IPS-NIHi7 (cell line): ENCODE measurements at regions not wholly inside any gene's neighbourhood (a gene's known extent, or its start where the extent isn't known, plus 50 kb on each side); places are given as distances from the start of the nearest gene placed in this dataset.
"Not testable (repeated sequence)": the region's sequence is repeated elsewhere in the genome, so short reads cannot be mapped to it uniquely, and the experiment has no call there.

Source experiments
- DNase-seq: peaks from one replicate; pipeline ENCODE4 v3.0.0; 2012; ENCODE audit warnings: mixed read lengths; ENCODE audit errors: extremely low spot score

- DNase-seq: no peak
These were observed 192.4 kb downstream of the ANXA1 start for GRCh38 chr9:73344060-73344459.

- DNase-seq: no peak
These were observed 195.5 kb downstream of the ANXA1 start for GRCh38 chr9:73347123-73347522.

DNA sequence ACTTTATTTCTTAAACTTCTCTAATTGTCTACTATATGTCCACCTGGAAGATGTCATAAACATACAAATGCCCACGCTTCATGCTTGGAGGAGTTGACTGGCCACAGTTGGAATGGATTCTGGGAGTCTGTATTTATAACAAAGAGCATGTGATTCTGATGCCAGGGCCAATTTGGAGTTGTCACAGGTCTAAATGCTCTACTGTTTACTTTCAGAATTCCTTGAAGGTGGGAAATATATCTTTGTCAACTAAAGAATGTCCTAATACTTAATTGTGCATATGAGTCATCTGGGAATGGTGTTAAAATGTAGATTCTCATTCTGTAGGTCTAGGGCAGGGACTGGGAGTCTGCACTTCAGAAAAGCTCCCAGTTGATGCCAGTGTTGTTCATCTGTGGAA, 196.1 kb downstream of the ANXA1 start:
- no peak for DNase-seq

DNA sequence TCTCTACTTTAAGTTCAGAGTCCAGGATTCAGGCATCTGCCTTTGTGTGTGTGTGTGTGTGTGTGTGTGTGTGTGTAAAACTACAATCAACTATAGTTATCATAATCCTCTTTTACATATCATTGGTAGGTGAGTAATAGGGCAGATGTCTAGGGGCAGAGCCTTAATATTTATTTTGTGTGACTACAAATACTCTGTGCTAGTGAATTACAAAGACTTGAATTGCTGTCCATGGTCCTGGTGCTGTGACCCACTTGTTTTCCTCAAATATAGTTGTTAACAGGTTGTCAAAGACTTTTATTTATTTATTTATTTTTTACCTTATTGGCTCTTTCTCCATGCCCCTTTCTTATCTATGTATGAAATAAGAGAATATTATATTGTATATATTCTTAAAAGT, 196.8 kb downstream of the ANXA1 start:
- DNase-seq: peak; percentile 15

DNA sequence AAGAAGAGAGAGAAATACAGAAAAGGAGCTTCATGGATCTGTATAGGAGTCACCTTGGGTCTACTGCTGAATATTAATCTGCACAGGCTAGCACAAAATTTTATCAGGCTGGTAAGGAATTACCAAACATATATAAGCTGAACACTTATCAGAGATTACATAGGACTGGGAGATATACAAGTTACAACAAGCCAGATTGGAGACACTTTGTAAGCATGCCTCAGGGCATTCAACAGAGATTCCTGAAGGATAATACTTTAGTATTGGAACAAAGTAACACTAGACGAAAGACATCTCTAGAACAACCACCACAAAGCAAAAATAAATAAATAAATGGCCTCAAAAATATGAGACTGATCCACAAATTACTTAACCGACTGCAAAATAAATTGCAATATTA, 197.8 kb downstream of the ANXA1 start:
- no peak for DNase-seq

GRCh38 chr9:73357607-73358006, 205.9 kb downstream of the ANXA1 start:
- no peak for DNase-seq

- no peak for DNase-seq
These were observed 218.4 kb downstream of the ANXA1 start for GRCh38 chr9:73370053-73370452.

DNA sequence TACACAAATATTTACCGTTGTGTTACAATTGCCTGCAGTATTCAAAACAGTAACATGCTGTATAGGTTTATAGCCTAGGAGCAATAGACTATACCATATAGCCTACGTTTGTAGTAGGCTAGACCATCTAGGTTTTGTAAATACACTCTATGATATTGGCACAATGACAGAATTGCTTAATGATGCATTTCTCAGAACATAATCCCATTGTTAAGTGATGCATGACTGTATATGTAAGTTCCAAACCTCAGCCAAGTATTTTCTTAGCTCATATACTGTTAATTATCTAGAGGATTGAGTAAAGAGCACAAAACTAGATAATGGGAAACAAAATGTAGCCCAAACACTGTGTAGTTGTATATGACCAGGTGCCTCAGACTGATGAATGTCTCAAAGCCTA, 220.1 kb downstream of the ANXA1 start:
- DNase-seq: no peak

GRCh38 chr9:73380411-73380810, 228.7 kb downstream of the ANXA1 start:
- no peak for DNase-seq

- no peak for DNase-seq
These were observed 250.7 kb downstream of the ANXA1 start for GRCh38 chr9:73402081-73403028.

GRCh38 chr9:73411494-73411893, 259.8 kb downstream of the ANXA1 start:
- DNase-seq: no peak

- DNase-seq: no peak
These were observed 261.2 kb downstream of the ANXA1 start for GRCh38 chr9:73412874-73413273.

GRCh38 chr9:73423891-73424290, 272.2 kb downstream of the ANXA1 start:
- DNase-seq: no peak

GRCh38 chr9:73426269-73426668, 274.6 kb downstream of the ANXA1 start:
- no peak for DNase-seq

GRCh38 chr9:73434826-73435225, 283.2 kb downstream of the ANXA1 start:
- no peak for DNase-seq

GRCh38 chr9:73437758-73438157, 286.1 kb downstream of the ANXA1 start:
- DNase-seq: no peak

DNA sequence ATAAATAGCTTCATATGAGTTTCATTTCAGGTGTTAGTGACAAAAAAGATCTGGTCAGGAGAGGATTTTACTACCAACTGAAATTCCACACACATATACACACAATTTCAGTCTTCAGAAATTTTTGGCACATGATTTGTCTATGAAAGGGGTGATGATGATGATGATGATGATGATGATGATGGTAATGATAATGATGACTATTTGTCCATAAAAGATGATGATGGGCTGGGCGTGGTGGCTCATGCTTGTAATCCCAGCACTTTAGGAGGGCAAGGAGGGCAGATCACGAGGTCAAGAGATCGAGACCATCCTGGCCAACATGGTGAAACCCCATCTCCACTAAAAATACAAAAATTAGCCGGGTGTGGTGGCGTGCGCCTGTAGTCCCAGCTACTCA, 288.2 kb downstream of the ANXA1 start:
- not testable (repeated sequence) for DNase-seq

GRCh38 chr9:73441223-73441622, 289.6 kb downstream of the ANXA1 start:
- no peak for DNase-seq

DNA sequence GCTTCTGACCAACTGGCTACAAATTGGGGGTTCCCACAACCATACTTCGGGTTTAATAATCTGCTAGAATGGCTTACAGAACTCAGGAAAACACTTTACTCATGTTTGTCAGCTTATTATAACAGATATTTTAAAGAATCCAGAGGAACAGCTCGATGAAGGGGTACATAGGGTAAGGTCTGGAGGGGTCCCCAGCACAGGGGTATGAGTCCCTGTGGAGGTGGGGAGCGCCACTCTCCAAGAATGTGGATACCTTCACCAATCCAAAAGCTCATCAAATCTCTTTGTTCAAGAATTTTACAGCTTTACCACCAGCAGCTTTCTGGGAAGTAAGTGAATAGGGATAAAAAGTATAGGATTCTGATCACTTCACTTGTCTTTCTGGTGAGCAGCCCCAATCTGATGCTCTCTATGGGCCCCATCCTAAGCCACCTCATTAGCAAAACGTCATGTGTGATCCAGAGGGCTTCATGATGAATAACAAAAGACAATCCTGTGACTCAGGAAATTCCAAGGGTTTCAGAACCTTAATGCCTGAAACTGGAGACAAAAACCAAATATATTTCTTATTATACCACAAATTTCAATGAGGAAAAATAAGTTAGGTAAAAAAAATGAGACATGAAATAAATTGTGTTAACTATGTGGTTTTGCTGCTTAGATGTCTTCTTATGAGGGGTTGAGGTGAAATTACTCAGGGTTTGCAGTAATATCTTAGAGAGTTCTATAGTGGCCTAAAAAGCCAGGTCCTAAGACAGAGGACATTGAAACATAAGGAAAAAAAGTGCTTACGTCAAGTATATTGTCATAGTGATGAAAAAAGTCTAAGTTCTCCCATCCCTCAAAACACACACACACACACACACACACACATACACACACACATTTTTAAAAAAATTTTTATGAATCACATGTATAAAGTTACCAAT, 290.5 kb downstream of the ANXA1 start:
- DNase-seq: peak; percentile 44

- DNase-seq: no peak
These were observed 293.2 kb downstream of the ANXA1 start for GRCh38 chr9:73444821-73445220.

DNA sequence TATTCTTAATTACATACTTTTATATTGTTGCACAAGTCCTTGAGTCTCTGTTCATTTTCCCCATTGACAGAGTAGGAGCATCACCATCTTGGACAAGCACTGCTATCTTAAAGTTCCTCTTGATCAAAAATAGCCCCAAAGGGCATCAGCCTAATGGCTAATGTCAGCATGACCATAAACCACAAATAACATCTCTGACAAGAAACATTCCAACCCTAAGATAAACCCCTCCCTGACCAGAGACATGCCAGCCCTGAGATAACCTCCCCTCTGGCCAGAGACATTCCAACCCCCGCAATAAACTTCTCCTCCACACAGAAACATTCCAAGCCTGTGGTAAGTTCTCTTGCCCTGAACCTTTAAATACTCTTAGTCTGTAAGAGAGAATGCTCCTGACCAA, 293.7 kb downstream of the ANXA1 start:
- not testable (repeated sequence) for DNase-seq

DNA sequence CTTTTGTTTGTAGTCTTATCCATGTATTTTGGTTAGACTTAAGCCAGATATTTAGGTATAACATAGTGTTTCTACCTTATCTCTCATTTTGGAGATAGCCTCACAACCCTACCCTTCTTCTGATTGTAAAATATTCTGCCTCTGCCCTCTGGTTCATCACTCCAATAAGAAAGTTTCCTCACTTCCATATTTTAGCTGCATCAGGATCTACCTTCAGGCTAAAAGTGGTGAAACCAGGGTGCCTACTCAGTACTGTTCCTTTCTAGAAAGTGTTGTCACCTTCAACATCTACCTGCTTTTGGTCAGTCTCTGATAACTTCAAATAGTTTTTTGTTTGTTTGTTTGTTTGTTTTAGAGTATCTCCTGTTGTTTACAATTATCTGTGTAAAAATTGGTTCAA, 294.6 kb downstream of the ANXA1 start:
- DNase-seq: no peak

- no peak for DNase-seq
These were observed 299.3 kb downstream of the ANXA1 start for GRCh38 chr9:73451003-73451402.
